ENCODE measurements at regions not wholly inside any gene's neighbourhood (a gene's known extent, or its start where the extent isn't known, plus 50 kb on each side); places are given as distances from the start of the nearest gene placed in this dataset.

GRCh38 chr6:87919416-87919815, 128.2 kb upstream of the SPACA1 start:
- TF ChIP-seq POLR2A (IDR thresholded peaks at IDR 0.05; ENCODE audit: low read depth, low read length), result no peak
- no peak for TF ChIP-seq EZH2 (IDR thresholded peaks at IDR 0.05; ENCODE audit: borderline replicate concordance, low read depth, low read length, severe bottlenecking)
- TF ChIP-seq CTCF (IDR thresholded peaks at IDR 0.05; ENCODE audit: extremely low read depth in 1 of 2, insufficient read depth in 1 of 2, low read depth in 1 of 2, low read length in 2 of 2), result no peak
- no peak for TF ChIP-seq MAX (IDR thresholded peaks at IDR 0.05; ENCODE audit: insufficient read depth, insufficient read length)
- no peak for TF ChIP-seq POLR2AphosphoS5 (IDR thresholded peaks at IDR 0.05; ENCODE audit: insufficient read depth, low read depth, low read length)
- no peak for TF ChIP-seq JUN (IDR thresholded peaks at IDR 0.05; ENCODE audit: borderline replicate concordance, insufficient read depth, insufficient read length, low read depth)
